Left renal cortex interstitium (tissue), 4 donors: ENCODE measurements at regions not wholly inside any gene's neighbourhood (a gene's known extent, or its start where the extent isn't known, plus 50 kb on each side); places are given as distances from the start of the nearest gene placed in this dataset.

ENCODE experiments used
- DNase-seq, 4 donors: peaks; one replicate each; pipeline ENCODE4 v3.0.0-alpha.2; 2013; ENCODE audit warnings: low read depth in 4 of 4, low spot score in 2 of 4, missing footprints in 1 of 4

DNA sequence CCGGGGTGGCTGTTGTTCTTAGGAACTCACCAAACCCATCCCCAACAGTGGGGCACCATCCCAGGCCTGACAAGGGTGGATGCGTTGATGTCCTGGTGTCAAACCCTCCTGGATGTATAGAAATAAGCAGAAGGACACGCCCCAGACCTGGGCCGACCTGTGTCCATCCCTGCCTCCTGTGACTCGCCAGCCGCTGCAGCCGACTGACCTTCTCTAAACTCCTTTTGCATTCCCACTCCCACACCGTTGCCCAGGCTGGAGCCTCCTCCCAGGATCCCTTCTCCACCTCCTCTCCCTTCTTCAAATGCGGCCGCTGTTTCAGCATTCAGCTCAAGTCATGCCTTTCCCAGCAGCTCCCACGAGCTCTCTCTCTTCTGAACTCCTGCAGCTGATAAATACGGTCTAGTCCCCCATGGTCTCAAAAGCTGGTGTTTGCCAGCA, 213.2 kb upstream of the IER5L start:
- DNase-seq, result no peak

DNA sequence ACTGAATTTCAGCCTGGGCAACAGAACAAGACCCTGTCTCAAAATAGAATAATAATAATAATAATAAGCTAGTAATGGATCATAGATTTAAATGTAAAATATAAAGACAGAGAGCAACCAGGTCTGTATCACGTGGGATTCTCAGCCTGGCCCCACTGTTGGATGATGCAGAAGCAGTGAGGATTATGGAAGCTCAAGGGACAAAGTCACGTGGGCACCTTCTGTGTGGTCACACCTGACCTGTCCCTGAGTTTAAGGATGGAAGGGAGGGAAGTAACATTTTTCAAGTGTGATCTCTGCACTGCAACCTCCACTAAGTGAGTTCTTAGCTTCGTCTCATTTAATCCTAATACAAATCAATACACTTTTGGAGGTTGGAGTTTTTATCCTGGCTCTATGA, 212.5 kb upstream of the IER5L start:
- no peak for DNase-seq

DNA sequence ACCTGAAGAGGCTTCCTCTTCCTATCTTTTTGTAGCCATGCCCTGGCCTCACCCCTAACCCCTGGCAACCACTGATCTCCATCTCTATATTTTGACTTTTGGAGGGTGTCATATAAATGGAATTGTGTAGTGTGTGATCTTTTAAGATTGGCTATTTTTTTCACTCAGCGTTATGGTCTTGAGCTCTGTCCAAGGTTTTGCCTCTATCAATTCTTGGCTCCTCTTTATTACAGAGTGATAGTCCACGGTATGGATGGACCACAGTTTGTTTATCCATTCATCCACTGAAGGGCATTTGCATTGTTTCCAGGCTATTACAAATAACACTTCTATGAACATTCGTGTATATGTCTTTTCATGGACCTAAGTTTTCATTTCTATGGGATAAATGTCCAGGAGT, 209.8 kb upstream of the IER5L start:
- DNase-seq, result no peak

DNA sequence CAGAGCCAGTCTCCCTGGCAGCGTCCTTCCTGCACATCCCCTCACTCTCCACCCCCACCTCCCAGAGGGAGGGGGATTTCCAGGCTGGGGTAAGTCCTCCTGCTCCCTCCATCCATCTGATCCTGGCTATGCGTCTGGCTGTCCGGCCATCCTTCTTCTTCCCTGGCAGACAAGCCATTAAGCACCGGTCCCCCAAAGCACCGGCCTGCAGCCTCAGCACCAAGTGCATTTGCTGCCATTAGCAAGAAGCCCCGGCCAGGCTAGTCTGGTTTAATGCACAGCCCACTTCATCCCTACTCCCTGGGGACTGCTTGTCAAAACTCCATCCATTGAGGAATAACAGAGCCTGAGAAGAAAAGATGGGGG, 208.7 kb upstream of the IER5L start:
- DNase-seq, result no peak

DNA sequence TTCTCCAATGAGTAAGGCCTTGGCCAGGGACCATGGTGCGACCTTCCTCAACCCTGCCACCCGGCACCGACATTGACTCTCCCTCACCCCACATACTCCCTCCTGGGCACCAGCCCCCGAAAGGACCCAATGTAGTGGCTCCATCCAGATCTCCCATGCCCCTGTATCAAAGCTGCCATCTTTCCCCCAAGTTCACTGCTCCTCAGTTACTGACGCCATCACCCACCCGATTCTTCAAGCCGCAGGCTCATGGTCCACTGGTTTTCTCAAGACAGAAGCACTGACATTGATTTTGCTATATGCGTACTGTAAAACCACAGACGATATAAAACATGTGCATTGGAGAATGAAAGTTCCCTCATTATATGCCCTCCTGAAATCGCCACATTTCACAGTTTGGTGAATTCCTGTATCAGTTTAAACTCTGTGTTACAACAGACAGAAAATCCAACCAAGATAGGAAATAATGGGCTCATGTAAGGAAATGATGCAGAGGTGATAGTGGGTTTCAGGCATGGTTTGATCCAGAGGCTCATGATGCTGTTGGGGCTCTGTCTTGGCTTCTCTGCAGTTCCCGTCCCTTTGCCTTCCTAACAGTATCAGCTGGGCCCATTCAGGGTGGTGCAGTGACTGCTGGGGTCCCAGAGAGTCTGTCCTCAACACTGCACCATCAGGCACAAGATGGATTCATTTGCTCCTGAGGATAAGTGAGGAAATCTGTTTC, 207.3 kb upstream of the IER5L start:
- DNase-seq, result no peak

DNA sequence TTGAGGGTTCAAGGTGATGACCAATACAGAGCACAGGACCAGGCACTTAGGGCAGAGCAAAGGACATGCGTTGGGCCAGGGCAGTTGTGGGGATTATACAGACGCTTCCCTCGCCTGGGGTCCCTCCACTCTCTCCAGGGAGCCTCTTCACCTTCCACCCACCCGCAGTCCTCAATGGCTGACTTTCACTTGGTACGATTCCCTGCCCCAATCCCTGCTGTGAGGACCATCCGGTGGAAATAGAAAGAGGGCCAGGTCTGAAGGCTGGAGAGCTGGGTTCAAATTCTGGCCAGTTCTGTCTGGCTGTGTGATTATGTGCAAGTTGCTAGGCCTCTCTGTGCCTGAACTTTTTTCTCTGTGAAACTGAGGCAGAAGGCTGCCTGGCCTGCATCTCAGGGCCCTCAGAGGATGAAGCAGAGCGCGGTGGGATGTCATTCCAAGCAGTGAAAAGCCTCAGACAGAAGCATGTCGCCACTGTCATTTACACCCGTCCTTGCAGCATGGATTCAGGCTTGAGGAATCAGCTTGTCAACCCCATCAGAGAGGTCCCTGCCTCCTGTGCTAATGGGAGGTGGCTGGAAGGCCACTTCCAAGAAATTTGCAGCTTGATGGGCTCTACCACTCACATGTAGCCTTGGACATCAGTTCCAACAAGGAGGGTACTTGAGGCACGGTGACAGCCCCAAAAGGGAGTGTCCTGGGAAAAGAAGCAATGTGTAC, 206.6 kb upstream of the IER5L start:
- DNase-seq, result no peak

DNA sequence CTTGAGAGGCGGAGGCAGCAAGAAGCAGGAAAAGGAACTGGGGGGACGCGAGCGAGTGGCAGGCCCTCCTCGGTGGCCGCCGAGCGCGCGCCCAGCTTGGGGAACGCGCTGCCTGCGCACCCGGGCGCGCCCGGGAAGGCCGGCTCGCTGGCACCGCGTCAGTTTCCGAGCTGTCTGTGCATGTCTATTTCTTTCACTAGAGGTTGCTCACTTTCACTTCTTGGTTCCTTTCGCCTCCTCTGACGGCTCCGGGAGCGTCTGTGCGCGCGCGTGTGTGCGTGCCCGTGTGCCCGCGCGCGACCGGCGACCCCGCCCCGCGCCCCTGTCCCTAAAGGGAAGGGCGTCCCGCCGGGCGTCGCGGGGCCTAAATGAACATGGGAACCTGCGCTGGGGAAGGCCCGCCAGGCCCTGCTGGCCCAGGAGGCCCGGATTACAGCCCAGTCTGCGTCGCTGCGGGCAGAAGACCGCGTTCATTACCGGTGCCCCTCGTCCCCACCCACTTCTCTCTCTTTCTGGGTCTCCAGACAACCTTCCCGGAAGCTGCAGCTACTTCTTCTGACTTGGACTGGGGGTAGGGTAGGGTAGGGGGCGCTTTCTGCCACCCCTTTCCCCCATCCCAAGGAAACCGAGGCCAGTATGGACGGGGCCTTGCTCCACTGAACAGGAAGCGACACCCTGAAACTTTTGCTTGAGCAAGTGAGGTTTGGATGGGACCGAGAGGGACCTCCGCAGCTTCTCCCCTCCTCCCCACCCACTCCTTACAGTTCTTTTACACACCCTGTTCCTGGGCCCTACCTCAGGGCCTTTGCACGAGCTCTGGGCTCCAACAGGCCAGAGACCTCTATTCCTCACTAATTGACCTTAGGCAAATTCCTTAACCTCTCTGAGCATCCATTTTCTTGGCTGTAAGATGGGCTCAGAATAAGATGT, 205.8 kb upstream of the IER5L start:
- peak in 1 of 4 donors; percentile 64 for DNase-seq

DNA sequence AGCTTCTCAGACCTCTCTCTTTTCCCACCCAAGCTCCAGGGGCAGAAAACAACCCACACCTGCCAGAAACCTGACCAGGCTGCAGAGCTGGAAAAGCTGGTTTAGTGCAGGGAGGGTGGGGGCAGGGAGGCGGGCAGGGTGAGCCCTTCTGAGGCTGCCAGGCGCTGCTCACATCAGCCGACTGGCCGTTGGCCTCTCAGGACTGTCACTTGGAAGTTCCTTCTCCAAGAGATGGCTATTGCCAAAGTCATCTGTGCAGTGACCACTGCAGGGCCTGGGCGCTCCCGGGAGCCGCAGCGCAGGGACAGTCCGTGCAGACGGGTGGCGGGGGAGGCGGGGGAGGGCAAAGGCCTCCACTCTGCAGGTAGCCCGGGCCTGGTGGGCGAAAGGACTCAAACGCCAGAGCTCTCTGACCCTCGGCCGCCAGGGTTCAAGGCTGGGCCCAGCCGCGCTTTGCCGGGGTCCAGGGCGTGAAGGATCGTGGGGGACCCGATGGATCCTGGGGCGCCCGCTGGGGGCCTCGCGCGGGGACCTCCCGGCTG, 205.0 kb upstream of the IER5L start:
- no peak for DNase-seq

DNA sequence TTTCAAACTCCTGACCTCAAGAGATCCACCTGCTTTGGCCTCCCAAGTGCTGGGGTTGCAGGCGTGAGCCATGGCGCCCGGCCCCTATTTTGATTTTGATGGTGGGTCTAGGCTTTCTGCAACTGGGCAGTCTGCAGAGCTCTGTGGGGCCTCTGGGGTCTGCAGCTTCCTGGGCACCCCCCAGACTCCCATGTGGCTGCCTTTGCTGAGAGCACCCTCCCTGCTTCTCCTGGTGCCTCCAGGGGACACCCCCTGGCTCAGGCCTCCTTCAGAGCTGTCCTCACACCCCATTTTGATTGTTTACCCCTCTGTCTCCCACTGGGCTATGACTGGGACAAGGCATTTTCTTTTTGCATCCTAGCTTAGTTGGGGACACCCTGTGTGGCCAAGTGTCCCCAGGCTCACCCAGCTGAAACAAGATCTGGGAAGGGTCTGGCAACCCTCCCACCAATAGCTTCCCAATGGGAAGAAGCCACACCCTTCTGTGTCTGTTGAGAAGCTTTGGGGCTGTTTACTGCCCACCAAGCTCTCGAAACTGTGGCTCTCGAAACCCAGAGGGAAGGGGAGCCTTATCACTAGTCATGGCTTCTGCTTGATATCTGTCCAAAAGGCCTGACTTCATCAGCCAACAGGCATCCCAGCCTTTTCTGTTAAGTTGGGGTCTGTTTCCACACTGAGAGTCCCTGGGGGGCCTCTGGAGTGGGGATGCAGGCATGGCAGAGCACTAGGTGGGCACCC, 204.4 kb upstream of the IER5L start:
- no peak for DNase-seq

DNA sequence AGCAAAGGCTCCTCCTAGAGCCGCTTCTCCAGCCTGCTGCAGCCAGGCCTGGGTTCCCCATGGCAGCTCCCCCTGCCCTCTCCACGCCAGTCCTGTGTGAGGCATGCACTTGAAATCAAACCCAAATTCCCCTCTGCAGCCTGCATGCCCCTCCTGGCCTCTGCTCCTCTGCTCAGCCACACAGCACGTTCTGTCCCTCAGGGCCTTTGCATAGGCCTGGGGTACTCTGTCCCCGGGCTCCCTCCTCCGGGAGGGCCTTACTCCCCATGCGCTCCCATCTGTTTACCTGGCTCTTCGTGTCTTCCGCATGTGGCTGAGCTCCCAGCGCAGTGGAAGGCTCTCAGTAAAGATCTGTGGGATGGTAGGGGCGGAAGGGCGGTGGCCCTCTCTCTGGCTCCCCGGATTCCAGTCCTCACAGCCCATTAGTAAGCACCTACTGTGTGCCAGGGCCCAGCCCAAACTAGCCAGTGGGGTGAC, 203.5 kb upstream of the IER5L start:
- no peak for DNase-seq

DNA sequence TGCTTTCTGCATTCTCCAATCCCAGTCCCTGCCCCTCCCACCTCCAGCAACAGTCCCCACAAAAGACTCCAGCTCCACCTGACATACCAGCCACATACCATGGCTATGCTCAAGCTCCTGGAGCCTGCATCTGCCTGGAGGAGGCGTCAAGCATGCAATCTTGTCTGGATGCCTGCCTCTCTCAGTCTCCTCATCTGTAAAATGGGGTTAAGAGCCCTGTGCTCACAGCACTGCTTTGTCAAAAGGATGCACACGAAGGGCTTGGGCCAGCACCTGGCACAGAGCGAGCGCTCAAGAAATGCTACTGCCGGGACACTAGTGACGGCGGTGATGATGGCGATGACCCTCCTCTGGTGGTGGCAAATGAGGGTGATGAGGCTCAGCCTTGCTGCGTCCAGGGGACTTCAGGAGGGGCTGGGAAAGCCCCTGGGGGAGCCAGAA, 202.9 kb upstream of the IER5L start:
- DNase-seq, result no peak

DNA sequence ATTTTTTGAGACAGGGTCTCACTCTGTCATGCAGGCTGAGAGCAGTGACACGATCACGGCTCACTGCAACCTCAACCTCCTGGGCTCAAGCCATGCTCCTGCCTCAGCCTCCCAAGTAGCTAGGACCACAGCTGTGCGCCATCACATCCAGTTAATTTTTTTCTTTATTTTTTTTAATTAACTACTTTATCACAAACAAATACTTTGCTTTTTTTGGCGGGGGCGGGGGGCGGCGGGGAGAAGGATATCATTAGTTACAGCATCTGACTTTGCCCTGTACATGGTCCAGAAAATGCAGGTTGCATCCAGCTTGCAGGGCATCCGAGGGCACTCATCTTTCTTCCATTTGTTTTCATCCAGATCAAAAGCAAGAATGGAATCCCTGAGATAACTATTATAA, 201.8 kb upstream of the IER5L start:
- DNase-seq, result no peak

DNA sequence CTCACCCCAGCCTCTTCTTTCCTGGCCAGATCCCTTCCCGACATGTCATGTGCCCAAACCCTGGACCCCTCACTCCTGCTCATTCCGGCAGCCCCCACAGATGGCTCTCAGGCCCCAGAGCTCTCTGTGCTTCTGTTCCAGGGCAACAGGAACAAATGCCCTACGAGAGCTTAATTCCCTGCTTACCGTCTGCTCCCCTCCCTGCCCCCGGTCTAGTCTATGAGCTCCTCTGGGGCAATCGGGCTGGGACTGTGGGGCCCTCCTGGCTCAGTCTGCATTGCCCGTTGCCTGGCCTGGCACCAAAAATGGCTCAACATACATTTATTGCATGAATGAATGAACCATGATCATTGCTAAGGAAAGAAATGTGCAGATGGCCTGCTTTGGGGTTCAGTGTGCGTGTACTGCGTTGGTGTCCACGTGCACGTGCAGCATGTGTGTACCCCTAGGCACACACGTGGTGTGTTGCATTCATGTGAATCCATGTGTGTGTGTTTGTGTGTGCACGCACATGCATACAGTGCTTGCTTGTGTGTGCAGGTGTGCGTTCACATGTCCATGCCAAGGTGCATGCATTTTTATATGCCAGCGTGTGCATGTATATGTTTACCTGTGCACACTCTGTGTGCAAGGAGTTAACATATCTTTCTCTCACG, 201.2 kb upstream of the IER5L start:
- no peak for DNase-seq

DNA sequence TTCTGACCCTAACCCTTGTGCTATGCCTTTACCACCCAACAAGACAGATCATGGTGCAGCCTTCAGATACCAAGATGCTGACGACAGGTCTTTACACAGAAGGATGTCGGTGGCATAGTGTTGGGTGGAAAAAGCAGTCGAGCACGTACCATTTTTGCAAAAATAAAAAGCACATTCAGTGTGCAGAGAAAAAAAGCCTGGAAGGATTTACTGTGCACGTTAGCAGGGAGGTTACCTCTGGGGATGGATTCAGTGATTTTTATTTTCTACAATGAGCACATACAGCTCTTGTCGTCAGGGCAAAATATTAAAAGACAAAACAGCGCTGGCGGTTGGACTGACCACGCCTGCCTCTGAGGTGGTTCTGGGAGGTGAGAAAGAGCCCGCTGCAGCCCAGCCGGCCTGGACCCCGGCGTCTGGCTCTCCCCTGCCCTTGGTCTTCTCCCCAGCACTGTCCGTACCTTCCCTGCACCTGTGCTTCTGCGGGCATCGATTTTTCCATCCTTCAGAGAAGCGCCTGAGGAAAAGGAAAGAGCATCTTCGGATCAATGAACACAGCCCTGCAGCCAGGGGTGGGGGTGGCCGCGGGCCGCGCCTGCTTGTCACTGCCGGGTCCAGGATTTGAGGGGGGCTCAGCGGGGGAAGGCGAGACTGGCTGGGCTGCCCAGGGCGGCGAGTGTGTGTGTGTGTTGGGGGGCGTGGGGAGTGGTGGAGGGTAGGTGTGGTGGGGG, 200.0 kb upstream of the IER5L start:
- no peak for DNase-seq

DNA sequence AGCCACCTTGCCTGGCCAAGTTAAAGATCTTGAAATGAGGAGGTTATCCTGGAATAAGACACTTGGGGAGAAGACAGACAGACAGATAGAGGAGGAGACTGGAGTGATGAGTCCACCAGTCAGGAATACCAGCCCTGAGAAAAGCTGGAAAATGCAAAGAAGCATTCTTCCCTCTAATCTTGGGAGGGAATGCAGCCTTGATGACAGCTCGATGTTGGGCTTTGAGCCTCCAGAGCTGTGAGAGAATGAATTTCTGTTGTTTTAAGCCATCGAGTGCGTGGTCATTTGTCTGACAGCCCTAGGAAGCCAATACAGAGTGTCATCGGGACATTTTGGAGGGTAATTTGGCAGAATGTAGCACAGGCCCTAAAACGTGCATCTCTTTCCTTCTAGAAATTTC, 199.1 kb upstream of the IER5L start:
- DNase-seq, result no peak

DNA sequence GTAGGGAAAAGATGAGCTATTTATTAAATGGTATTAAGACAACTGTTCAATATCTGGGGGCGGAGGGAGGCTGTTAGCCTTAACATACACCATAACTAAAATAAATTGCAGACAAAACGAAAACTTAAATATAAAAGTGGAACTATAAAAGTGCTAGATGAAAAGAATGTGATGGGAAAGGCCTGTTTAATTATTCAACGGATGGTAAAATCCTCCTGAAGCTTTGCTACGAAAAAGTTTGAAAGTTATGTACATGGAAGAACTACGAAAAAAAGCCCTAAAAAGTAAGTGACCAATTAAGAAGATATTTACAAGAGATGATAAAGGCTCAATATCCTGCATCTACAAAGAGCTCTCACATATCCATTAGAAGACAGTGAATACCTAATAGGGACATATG, 197.8 kb upstream of the IER5L start:
- no peak for DNase-seq

DNA sequence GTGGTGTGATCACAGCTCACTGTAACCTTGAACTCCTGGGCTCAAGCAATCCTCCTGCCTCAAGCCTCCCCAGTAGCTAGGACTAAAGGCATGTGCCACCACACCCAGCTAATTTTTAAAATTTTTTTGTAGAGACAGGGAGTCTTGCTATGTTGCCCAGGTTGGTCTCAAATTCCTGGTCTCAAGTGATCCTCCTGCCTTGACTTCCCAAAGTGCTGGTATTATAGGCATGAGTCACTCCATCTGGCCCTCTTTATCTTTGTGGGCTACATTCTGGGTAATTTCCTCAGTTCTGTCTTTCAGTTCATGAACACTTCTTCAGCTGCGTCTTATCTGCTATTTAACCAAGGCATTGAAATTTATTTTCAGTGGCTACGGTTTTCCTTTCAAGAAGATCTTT, 196.6 kb upstream of the IER5L start:
- DNase-seq, result no peak

DNA sequence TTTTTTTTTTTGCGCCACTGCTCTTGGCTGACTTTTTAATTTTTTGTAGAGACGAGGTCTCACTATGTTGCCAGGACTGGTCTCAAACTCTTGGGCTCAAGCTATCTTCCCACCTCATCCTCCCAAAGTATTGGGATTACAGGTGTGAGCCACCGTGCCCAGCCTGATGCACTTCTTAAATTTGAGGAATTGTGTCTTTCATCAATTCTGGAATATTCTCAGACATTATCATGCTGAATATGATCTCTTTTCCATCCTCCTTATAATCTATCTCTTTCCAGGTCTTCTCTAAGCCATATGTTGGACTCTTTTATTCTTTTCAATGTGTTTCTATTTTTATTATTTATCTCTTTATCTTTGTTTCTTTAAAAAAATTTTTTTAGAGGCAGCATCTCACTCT, 196.2 kb upstream of the IER5L start:
- no peak for DNase-seq

DNA sequence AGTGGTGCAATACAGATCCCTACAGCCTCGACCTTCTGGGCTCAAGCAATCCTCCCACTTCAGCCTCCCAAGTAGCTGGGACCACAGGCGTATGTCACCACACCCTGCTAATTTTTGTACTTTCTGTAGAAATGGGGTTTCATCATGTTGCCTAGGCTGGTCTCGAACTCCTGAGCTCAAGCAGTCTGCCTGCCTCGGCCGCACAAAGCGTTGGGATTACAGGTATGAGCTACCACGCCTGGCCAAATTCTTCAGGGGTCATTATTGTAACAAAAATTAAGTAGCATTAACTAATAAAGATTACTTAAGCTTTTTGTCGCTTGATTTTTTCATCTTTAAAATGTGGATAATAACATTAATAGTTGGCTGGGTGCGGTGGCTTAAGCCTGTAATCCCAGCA, 195.3 kb upstream of the IER5L start:
- no peak for DNase-seq
